Stomach (tissue), 8 donors: ENCODE measurements at regions not wholly inside any gene's neighbourhood (a gene's known extent, or its start where the extent isn't known, plus 50 kb on each side); places are given as distances from the start of the nearest gene placed in this dataset.

ENCODE experiments used
- DNase-seq, 2 donors: peaks; one replicate each; pipeline versions ENCODE4 v3.0.0 to v3.0.0-alpha.2; 2013 to 2019
- H3K27ac ChIP-seq, 5 donors: fragments of 200-600 bp in 4 of 5; sonication (generic) in 4 of 5; one replicate each; pipeline ENCODE4 v1.5.1; 2013 to 2019; ENCODE audit warnings: mild to moderate bottlenecking in 1 of 5, moderate library complexity in 1 of 5
- H3K27me3 ChIP-seq, 3 donors: fragments of 200-600 bp; sonication (generic); one replicate each; pipeline ENCODE4 v1.5.1; 2017 to 2019; ENCODE audit warnings: mixed run types in 1 of 3
- H3K36me3 ChIP-seq, 4 donors: fragments of 200-600 bp; sonication (generic); 1 replicate in 3 of 4; 2 replicates in 1 of 4; pipeline ENCODE4 v1.5.1; 2016 to 2019
- H3K4me1 ChIP-seq, 4 donors: fragments of 200-600 bp; sonication (generic); one replicate each; pipeline ENCODE4 v1.5.1; 2016 to 2019
- H3K4me3 ChIP-seq, 4 donors: fragments of 200-600 bp; sonication (generic) in 3 of 4; one replicate each; pipeline ENCODE4 v1.5.1; 2016 to 2019; ENCODE audit warnings: mild to moderate bottlenecking in 1 of 4
- H3K9me3 ChIP-seq, 4 donors: fragments of 200-600 bp; sonication (generic); one replicate each; pipeline ENCODE4 v1.5.1; 2016 to 2019
- CTCF ChIP-seq, 7 experiments: fragments of 450-650 bp in 4 of 7; fragments of 200-600 bp in 3 of 7; sonication (generic) in 3 of 7; IDR thresholded peaks; one replicate each; pipeline ENCODE4 v1.5.1; 2016 to 2019; ENCODE audit warnings: antibody characterized with exemption in 7 of 7, control low read depth in 2 of 7, mild to moderate bottlenecking in 1 of 7
- EP300 ChIP-seq: sonication (generic); formaldehyde crosslinking; IDR thresholded peaks from one replicate; pipeline ENCODE4 v1.6.1; 2017; ENCODE audit warnings: antibody characterized with exemption
- POLR2A ChIP-seq, 4 donors: fragments of 450-650 bp; IDR thresholded peaks; one replicate each; pipeline ENCODE4 v1.6.1; 2016; ENCODE audit warnings: antibody characterized with exemption in 4 of 4, control low read depth in 2 of 4, mild to moderate bottlenecking in 1 of 4, moderate library complexity in 1 of 4
- POLR2AphosphoS5 ChIP-seq, 3 donors: sonication (generic); formaldehyde crosslinking; IDR thresholded peaks; one replicate each; pipeline ENCODE4 v1.6.1; 2016; ENCODE audit warnings: antibody characterized with exemption in 3 of 3
- WGBS, 5 donors: extraction: QIAGEN DNeasy Blood & Tissue Kit in 3 of 5; methylation state at CpG; one replicate each; pipeline versions ENCODE4 v1.1.5 to v1.1.7; 2013 to 2018; 5-methylcytosine and 5-hydroxymethylcytosine counted together
- intact Hi-C: fragments of 100-400 bp; cut with DNase I; formaldehyde crosslinking; loops from one replicate; pipeline ENCODE4 v1.15.1; 2023; ENCODE audit warnings: low total_unique reads
- donor health status: healthy with polysubstance abuse.
- donor health status: Bipolar disorder and iron deficiency.
- donor health status: healthy.

GRCh38 chrY:15441878-15442277, 917.5 kb downstream of the NLGN4Y start:
- Histone ChIP-seq H3K4me1 (no peaks in the 10 kb centered on the region), H3K4me3 (no peak overlapping the region), H3K36me3 (no peaks in the 10 kb centered on the region), H3K9me3 (no peaks in the 10 kb centered on the region), H3K27me3 (no peaks in the 10 kb centered on the region), H3K27ac (no peak overlapping the region)
- DNase-seq: no peak
- WGBS, 5 donors: 63 to 68% (median 67%) methylated on average over 1 of the region's 1 CpG; no CpG with 5 or more reads in 2 of the 5 donors
- intact Hi-C loops: no loop called here
- TF ChIP-seq EP300 (no peak), POLR2A (IDR thresholded peaks at IDR 0.05) (no peak), CTCF (IDR thresholded peaks at IDR 0.05) (no peak), POLR2AphosphoS5 (IDR thresholded peaks at IDR 0.05) (no peak)

GRCh38 chrY:15445871-15446270, 921.5 kb downstream of the NLGN4Y start:
- Histone ChIP-seq H3K9me3 (no peaks in the 10 kb centered on the region), H3K27ac (no peak overlapping the region), H3K36me3 (no peaks in the 10 kb centered on the region), H3K4me3 (no peak overlapping the region), H3K27me3 (no peaks in the 10 kb centered on the region), H3K4me1 (no peaks in the 10 kb centered on the region)
- TF ChIP-seq POLR2A (IDR thresholded peaks at IDR 0.05) (no peak), EP300 (no peak), POLR2AphosphoS5 (IDR thresholded peaks at IDR 0.05) (no peak), CTCF (IDR thresholded peaks at IDR 0.05) (no peak)
- DNase-seq: no peak
- intact Hi-C loops: no loop called here
- 45 to 47% (median 47%) methylated on average over 1 of the region's 1 CpG; no CpG with 5 or more reads in 2 of the 5 donors for WGBS, 5 donors

- H3K4me3 ChIP-seq: no peak overlapping the region
- intact Hi-C loops: no loop called here
- no peaks in the 10 kb centered on the region for H3K4me1 ChIP-seq
- H3K27ac ChIP-seq: no peak overlapping the region
- no peaks in the 10 kb centered on the region for H3K36me3 ChIP-seq
- TF ChIP-seq POLR2A (IDR thresholded peaks at IDR 0.05) (no peak), POLR2AphosphoS5 (IDR thresholded peaks at IDR 0.05) (no peak), EP300 (no peak), CTCF (IDR thresholded peaks at IDR 0.05) (no peak)
- H3K27me3 ChIP-seq: no peaks in the 10 kb centered on the region
- no peaks in the 10 kb centered on the region for H3K9me3 ChIP-seq
- no peak for DNase-seq
Measured at GRCh38 chrY:15446861-15447260, 922.5 kb downstream of the NLGN4Y start.

- H3K4me3 ChIP-seq: no peak overlapping the region
- no peaks in the 10 kb centered on the region for H3K9me3 ChIP-seq
- H3K27ac ChIP-seq: no peak overlapping the region
- H3K27me3 ChIP-seq: no peaks in the 10 kb centered on the region
- no peaks in the 10 kb centered on the region for H3K4me1 ChIP-seq
- TF ChIP-seq EP300 (no peak), POLR2AphosphoS5 (IDR thresholded peaks at IDR 0.05) (no peak), POLR2A (IDR thresholded peaks at IDR 0.05) (no peak), CTCF (IDR thresholded peaks at IDR 0.05) (no peak)
- DNase-seq: no peak
- H3K36me3 ChIP-seq: no peaks in the 10 kb centered on the region
- intact Hi-C loops: no loop called here
- WGBS, 5 donors: 91 to 96% (median 92%) methylated on average over 4 of the region's 4 CpGs; no CpG with 5 or more reads in 2 of the 5 donors
Measured at GRCh38 chrY:15447959-15448358, 923.6 kb downstream of the NLGN4Y start.
